ENCODE measurements at regions not wholly inside any gene's neighbourhood (a gene's known extent, or its start where the extent isn't known, plus 50 kb on each side); places are given as distances from the start of the nearest gene placed in this dataset.

DNA sequence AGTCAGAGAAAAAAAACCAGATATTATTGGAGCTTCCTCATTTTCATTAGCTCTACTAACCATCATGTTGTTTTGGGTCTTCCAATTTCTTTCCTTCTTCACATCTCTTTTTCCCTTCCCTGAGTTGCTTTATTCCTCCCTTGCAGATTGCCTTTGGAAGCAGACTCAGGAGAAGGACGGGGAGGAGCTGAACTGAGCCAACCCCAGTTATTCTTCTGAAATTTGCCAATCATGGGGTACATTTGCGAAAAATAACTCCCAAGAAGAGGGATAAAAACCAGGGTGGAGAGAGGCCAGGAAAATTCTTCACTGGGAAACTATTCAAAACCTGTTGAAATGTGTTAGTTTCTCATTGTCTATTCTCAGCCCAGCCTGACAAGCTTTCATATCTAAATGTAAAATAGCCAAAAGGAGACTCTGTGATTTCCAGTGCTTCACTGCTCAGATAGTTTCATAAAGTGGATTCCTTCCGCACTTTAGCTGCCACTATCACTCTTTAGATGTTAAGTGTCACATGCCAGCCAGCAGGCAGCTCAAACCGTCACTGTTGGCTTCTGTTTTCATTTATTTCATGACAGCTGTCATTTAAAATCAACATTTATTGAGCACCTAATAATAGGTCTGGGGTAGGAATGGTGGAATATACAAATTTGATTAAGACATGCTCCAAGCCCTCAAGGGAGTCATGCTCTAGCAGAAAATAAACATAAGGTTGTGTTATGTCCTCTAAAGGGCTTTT is 204.5 kb downstream of the SREK1 start:
- in situ Hi-C loops (cut with HindIII; ENCODE audit: extremely low pct_ligation_motif_present, low pct_unique_long_range_greater_than_20kb), result no loop called here
- Histone ChIP-seq H3K9me3 (ENCODE audit: low read length) (no peaks in the 10 kb centered on the region), H3K9ac (ENCODE audit: insufficient read depth, low read depth, low read length) (no peak overlapping the region), H3K4me3 (replicated peaks in 1 of 3; ENCODE audit: insufficient read depth in 1 of 3, low read depth in 2 of 3, low read length in 3 of 3) (no peak overlapping the region), H2AFZ (ENCODE audit: low read length) (no peak overlapping the region), H4K20me1 (ENCODE audit: insufficient read depth, low read length) (no peaks in the 10 kb centered on the region), H3K79me2 (ENCODE audit: insufficient read depth, low read length) (no peaks in the 10 kb centered on the region), H3K4me2 (ENCODE audit: low read depth, low read length) (no peak overlapping the region), H3K36me3 (replicated peaks in 1 of 2; ENCODE audit: control insufficient read depth in 1 of 2, insufficient read depth in 2 of 2, low read length in 2 of 2) (no peaks in the 10 kb centered on the region), H3K4me1 (ENCODE audit: insufficient read depth, low read length) (no peaks in the 10 kb centered on the region), H3K27me3 (ENCODE audit: control insufficient read depth in 1 of 2, insufficient read depth in 2 of 2, low read length in 2 of 2) (peaks cover 0 to 3% of the 10 kb centered on the region in 2 experiments; a peak in 1 of 5 replicates), H3K27ac (ENCODE audit: extremely low read length, insufficient read depth, low read length) (no peak overlapping the region)
- WGBS (ENCODE audit: low lambda C conversion rate), result 3% methylated on average over 4 of the region's 4 CpGs
- FAIRE-seq, result no peak
- intact Hi-C loops (cut with micrococcal nuclease; ENCODE audit: unreplicated experiment), result no loop called here
- DNase-seq (ENCODE audit: low spot score), result no peak
- CTCF ChIA-PET (ENCODE audit: low intra/inter-chr PET ratio, low total read pairs), result no interaction called here
- POLR2A ChIA-PET, result no interaction called here
- no peak for ATAC-seq
- TF ChIP-seq, protein P1, sequence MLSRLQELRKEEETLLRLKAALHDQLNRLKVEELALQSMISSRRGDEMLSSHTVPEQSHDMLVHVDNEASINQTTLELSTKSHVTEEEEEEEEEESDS (CRISPR knock-in tag; IDR thresholded peaks at IDR 0.05; ENCODE audit: borderline replicate concordance), result no peak
- TF ChIP-seq, protein P2, sequence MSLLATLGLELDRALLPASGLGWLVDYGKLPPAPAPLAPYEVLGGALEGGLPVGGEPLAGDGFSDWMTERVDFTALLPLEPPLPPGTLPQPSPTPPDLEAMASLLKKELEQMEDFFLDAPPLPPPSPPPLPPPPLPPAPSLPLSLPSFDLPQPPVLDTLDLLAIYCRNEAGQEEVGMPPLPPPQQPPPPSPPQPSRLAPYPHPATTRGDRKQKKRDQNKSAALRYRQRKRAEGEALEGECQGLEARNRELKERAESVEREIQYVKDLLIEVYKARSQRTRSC (CRISPR knock-in tag; IDR thresholded peaks at IDR 0.05; ENCODE audit: low read depth), result no peak
- TF ChIP-seq ERF (CRISPR knock-in tag; IDR thresholded peaks at IDR 0.05), result no peak
- TF ChIP-seq HDAC6 (IDR thresholded peaks at IDR 0.05; ENCODE audit: low read depth, low read length), result no peak
- TF ChIP-seq ADNP (CRISPR knock-in tag; IDR thresholded peaks at IDR 0.05), result no peak
- TF ChIP-seq, protein P3, sequence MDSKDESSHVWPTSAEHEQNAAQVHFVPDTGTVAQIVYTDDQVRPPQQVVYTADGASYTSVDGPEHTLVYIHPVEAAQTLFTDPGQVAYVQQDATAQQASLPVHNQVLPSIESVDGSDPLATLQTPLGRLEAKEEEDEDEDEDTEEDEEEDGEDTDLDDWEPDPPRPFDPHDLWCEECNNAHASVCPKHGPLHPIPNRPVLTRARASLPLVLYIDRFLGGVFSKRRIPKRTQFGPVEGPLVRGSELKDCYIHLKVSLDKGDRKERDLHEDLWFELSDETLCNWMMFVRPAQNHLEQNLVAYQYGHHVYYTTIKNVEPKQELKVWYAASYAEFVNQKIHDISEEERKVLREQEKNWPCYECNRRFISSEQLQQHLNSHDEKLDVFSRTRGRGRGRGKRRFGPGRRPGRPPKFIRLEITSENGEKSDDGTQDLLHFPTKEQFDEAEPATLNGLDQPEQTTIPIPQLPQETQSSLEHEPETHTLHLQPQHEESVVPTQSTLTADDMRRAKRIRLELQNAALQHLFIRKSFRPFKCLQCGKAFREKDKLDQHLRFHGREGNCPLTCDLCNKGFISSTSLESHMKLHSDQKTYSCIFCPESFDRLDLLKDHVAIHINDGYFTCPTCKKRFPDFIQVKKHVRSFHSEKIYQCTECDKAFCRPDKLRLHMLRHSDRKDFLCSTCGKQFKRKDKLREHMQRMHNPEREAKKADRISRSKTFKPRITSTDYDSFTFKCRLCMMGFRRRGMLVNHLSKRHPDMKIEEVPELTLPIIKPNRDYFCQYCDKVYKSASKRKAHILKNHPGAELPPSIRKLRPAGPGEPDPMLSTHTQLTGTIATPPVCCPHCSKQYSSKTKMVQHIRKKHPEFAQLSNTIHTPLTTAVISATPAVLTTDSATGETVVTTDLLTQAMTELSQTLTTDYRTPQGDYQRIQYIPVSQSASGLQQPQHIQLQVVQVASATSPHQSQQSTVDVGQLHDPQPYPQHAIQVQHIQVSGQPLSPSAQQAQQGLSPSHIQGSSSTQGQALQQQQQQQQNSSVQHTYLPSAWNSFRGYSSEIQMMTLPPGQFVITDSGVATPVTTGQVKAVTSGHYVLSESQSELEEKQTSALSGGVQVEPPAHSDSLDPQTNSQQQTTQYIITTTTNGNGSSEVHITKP (CRISPR knock-in tag; IDR thresholded peaks at IDR 0.05; ENCODE audit: low read depth), result no peak
- no peak for TF ChIP-seq DR1 (CRISPR knock-in tag; IDR thresholded peaks at IDR 0.05)
- TF ChIP-seq, protein P4, sequence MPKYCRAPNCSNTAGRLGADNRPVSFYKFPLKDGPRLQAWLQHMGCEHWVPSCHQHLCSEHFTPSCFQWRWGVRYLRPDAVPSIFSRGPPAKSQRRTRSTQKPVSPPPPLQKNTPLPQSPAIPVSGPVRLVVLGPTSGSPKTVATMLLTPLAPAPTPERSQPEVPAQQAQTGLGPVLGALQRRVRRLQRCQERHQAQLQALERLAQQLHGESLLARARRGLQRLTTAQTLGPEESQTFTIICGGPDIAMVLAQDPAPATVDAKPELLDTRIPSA (CRISPR knock-in tag; IDR thresholded peaks at IDR 0.05; ENCODE audit: borderline replicate concordance), result no peak
- no peak for TF ChIP-seq ISL2 (CRISPR knock-in tag; IDR thresholded peaks at IDR 0.05)
- no peak for TF ChIP-seq RAD21 (CRISPR knock-in tag; IDR thresholded peaks at IDR 0.05)
- TF ChIP-seq KDM5B (CRISPR knock-in tag; IDR thresholded peaks at IDR 0.05; ENCODE audit: borderline replicate concordance), result no peak
- BruUV-seq (replicated peaks), result no TSS peak
